Posterior vena cava (tissue), 2 donors: ENCODE measurements at regions not wholly inside any gene's neighbourhood (a gene's known extent, or its start where the extent isn't known, plus 50 kb on each side); places are given as distances from the start of the nearest gene placed in this dataset.
"Not testable (repeated sequence)": the region's sequence is repeated elsewhere in the genome, so short reads cannot be mapped to it uniquely, and the experiment has no call there.

Experiments
- DNase-seq: peaks from one replicate; pipeline ENCODE4 v3.0.0-alpha.2; 2020; ENCODE audit warnings: low spot score
- intact Hi-C, 2 donors: fragments of 100-400 bp; cut with DNase I; formaldehyde crosslinking; loops; one replicate each; pipeline versions ENCODE4 v1.14.1 to v1.14.2; 2022 to 2023
- donor health status: DM: yes; HTN: yes; CAD: no.
- donor health status: DM: yes; HTN: yes; CAD: no.

GRCh38 chr1:157240495-157241184, 102.4 kb upstream of the ETV3 start:
- intact Hi-C loops, result no loop called here
- DNase-seq, result no peak

DNA sequence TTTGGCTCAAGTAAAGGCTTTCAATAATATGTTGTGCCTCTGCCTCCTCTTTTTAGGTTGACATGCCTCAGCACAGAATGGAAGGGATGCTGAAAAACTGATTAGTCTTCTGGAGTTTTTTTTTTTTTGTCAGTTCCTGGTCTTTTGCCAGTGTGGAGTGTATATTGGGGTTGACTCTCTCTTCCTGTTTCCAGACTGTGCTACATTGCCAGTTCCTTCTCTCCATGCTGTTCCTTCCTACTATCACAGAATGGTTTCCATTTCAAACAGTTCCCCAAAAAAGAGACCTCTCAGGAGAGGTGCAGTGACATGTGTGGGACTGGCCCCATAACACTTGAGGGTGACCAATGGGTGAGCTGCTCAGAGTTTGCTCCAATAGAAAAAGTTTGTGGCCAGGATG, 101.7 kb upstream of the ETV3 start:
- intact Hi-C loops, result no loop called here
- no peak for DNase-seq

GRCh38 chr1:157238585-157238984, 100.4 kb upstream of the ETV3 start:
- intact Hi-C loops, result no loop called here
- no peak for DNase-seq

- intact Hi-C loops, result no loop called here
- no peak for DNase-seq
Observed at GRCh38 chr1:157237981-157238380, 99.8 kb upstream of the ETV3 start.

GRCh38 chr1:157237522-157237921, 99.3 kb upstream of the ETV3 start:
- no peak for DNase-seq
- intact Hi-C loops, result no loop called here

DNA sequence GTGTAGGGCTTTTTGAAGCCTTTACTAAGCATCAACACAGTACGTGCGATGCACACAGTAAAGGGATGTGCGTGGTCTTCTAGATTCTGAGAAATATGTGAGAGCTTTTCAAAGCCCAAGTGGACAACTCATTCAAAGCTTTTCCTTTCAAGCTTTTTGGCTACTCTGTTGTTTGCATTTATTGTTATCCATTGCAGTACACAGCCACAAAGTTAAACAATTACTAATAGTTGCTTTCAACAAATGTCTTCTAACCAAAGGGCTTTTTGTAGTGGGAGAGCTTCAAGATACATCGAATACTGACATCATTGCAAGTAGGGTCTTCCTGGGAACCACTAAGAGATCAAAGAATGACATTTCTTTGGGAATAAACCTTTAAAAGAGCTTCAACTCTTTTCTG, 97.9 kb upstream of the ETV3 start:
- no peak for DNase-seq
- intact Hi-C loops, result no loop called here

DNA sequence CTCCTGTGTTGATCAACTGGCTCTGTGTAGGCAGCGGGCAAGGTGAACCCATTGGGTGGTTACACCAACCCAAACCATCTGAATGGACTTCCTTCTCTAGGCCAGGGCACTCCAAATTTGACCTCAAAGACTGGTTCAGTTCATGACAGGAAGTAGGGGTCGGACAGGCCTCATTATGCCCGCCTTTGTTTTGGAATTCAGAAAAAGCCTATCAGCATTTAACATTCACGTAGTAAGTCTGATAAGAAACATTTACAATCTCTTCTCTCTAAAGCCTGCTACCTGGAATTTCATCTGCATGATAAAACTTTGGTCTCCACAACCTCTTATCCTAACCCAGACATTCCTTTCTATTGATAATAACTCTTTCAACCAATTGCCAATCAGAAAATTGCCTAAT, 97.1 kb upstream of the ETV3 start:
- intact Hi-C loops, result no loop called here
- DNase-seq, result no peak

DNA sequence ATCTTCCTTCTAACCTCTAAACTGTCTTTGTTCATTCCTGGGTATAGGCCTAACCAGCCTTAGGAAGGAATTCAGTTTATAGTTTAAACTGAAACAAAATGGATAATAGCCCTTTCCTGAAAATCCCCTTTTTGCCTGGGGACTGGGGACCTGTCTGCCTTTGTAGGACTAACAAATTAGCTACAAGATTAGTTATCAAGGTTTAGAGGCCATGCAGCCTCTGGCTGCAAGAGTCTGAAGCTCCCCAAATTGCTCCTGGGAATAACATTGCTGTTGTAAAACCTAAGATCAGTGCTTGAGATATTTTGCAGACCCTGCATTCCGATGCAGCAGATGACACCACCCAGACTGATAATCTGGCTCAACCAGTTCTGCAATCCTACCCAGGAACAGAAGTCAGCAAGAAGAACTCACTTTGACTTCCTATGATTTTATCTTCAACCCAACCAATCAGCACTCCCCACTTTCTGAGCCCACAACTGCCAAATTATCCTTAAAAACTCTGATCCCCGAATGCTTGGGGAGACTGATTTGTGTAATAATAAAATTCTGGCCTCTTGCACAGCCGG, 96.6 kb upstream of the ETV3 start:
- intact Hi-C loops, result no loop called here

GRCh38 chr1:157233131-157233530, 94.9 kb upstream of the ETV3 start:
- intact Hi-C loops, result no loop called here
- no peak for DNase-seq

More for the DNA sequence above, 96.6 kb upstream of the ETV3 start:
- no peak for DNase-seq

DNA sequence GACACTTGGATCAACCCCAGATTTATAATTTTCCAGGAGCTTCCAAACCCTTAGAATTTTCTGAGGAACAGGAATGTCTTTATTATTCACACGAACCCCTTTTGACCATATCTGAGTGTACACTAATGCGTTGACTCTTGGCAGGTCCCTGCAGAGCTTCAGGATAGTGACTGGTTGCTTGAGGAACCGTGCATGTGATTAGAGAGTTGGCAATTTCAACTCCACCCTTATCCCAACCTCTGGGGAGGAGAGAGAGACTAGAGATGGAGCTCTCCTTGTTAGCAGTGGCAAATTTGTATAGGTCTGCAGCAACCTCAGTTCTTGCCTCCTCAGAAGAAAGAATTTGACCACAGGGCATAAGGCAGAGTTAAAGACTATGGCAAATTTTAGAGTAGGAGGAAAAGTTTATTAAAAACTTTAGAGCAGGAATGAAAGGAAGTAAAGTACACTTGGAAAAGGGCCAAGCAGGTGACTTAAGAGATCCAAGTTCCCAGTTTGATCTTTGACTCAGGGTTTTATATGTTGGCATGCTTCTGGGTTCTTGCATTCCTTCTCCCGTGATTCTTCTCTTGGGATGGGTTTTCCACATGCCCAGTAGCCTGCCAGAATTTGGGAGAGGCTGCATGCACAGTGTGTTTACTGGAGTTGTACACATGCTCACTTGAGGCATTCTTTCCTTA, 93.8 kb upstream of the ETV3 start:
- DNase-seq, result no peak

GRCh38 chr1:157230500-157230899, 92.3 kb upstream of the ETV3 start:
- no peak for DNase-seq
- intact Hi-C loops, result no loop called here

More for the DNA sequence above, 93.8 kb upstream of the ETV3 start:
- intact Hi-C loops, result no loop called here

DNA sequence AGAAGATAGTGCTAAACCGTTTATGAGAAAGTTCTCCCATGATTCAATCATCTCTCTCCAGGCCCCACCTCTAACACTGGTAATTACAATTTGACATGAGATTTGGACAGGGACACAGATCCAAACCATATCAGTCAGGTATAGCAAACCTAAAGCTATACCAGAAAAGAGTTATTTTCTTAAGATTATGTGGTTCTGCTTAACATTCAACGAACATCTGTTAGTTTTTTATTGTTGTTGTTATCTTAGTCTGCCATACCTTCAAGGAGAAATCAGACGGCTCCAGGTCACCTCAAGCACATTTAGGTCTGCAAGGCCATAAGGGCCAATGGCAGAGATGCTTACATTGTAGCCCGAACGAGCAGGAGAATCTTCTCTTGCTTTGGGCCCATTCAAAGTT, 89.5 kb upstream of the ETV3 start:
- intact Hi-C loops, result no loop called here
- no peak for DNase-seq

DNA sequence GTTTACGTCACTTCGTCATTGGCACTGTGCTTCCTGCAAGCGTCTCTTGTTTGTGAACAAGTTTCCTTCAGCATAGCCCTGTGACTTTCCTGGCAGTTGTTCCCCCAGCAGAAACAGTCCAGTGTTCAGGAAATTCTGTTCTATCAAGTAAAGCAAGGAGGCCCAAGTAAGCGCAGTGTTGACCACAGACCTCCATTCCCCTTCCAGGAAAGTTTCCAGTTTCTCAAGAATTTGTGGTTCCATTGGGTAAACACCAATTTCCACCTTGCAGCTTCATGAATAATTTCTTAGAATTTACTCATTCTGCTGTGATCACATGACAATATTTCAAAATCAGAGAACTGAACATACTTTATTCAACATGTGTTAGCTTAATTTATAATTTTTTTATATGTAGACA, 88.5 kb upstream of the ETV3 start:
- no peak for DNase-seq
- intact Hi-C loops, result no loop called here

DNA sequence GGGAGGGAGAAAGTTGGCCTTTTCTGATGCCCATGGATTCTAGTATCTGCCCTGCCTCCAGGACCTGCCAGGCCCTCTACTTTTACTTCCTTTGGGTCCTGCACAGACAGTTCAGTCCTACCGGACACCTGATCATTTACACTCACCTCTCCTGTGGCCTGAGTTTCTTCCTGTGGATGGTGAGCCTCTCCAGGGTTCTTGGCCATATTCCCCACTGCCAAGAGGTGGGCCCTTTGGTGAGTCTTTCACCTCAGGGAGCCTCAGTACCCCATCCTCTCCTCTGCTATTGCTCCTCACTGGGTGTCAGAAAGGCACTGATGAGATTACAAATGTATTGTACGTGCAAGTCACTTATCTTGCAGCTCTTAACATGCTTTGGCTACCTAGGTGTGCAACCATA, 81.4 kb upstream of the ETV3 start:
- DNase-seq, result no peak
- intact Hi-C loops, result no loop called here

- intact Hi-C loops, result no loop called here
- DNase-seq, result no peak
Observed at GRCh38 chr1:157219182-157219581, 81.0 kb upstream of the ETV3 start.

DNA sequence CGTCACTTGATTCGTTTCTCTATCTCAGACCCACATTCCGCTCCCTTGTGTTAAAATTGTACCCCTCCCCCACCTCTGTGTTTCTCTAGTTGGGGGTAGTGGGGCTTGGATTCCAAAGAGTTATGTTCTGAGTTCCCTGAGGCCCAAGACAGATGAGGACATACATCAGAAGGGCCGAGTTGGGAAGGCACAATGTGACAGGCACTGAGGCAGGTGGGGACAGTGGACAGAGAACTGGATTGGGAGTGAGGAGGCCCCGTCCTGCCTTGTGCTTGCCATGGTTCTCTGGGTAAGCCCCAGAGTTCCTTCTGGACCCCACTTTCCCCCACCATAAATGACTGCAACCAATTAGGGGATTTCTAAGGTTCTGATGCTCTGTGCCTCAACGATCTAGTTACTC, 80.5 kb upstream of the ETV3 start:
- no peak for DNase-seq
- intact Hi-C loops, result no loop called here

DNA sequence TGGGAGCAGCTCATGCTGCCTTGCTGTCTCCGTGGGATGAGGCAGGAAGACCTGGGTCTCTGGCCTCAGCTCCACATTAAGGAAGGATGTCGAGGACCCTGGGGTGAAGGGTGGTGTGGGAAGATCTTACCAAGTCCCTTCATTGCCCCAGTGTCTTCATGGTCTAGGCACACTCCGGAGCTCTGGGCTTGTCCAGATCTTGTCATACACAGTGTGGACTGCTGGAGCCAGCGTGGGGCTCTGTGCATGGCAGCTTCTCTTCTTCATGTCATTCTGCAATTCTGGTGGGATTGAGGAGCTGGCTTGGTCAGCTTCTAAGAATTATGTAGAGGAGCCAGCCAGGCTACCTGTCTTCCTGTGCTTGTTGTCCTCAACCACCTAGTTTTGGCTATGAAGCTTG, 79.3 kb upstream of the ETV3 start:
- intact Hi-C loops, result no loop called here
- no peak for DNase-seq

GRCh38 chr1:157213836-157214235, 75.6 kb upstream of the ETV3 start:
- no peak for DNase-seq
- intact Hi-C loops, result no loop called here

- DNase-seq, result no peak
- intact Hi-C loops, result no loop called here
Observed at GRCh38 chr1:157209514-157209913, 71.3 kb upstream of the ETV3 start.

GRCh38 chr1:157205982-157206381, 67.8 kb upstream of the ETV3 start:
- intact Hi-C loops, DNase-seq: not testable (repeated sequence)

DNA sequence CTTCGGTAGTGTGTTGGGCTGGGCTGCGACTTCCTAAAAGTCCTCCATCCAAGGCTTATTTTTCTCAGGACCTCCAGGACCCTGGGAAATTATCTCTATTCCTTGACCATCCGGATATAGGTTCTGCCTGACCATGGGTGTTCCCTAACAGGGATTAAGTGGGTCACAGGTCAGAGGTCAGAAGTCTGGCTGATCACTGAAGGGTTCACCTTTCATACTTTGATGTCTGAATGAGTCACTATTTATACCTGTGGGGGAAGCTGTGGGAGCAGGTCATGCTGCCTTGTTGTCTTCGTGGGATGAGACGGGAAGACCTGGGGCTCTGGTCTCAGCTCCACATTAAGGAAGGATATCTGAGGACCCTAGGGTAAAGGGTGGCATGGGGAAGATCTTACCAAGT, 65.0 kb upstream of the ETV3 start:
- intact Hi-C loops, result no loop called here
- no peak for DNase-seq
